ENCODE measurements at regions not wholly inside any gene's neighbourhood (a gene's known extent, or its start where the extent isn't known, plus 50 kb on each side); places are given as distances from the start of the nearest gene placed in this dataset.

- DNase-seq, result peak; percentile 52
These were observed 186.3 kb downstream of the EN1 start for GRCh38 chr2:118661179-118661578.

- DNase-seq, result peak; percentile 48
These were observed 188.8 kb downstream of the EN1 start for GRCh38 chr2:118658596-118659198.

GRCh38 chr2:118657466-118657865, 190.0 kb downstream of the EN1 start:
- no peak for DNase-seq

- DNase-seq, result peak; percentile 81
These were observed 192.5 kb downstream of the EN1 start for GRCh38 chr2:118654945-118655344.

- DNase-seq, result no peak
These were observed 197.1 kb downstream of the EN1 start for GRCh38 chr2:118650327-118650726.

GRCh38 chr2:118645876-118646275, 201.6 kb downstream of the EN1 start:
- DNase-seq, result no peak

GRCh38 chr2:118644190-118644589, 203.3 kb downstream of the EN1 start:
- no peak for DNase-seq

- DNase-seq, result peak; percentile 35
These were observed 204.2 kb downstream of the EN1 start for GRCh38 chr2:118643294-118643693.

- DNase-seq, result peak; percentile 47
These were observed 204.9 kb downstream of the EN1 start for GRCh38 chr2:118642501-118642900.

- peak; percentile 14 for DNase-seq
These were observed 205.7 kb downstream of the EN1 start for GRCh38 chr2:118641711-118642110.

GRCh38 chr2:118639371-118639770, 208.1 kb downstream of the EN1 start:
- DNase-seq, result no peak

GRCh38 chr2:118638453-118638852, 209.0 kb downstream of the EN1 start:
- DNase-seq, result no peak

GRCh38 chr2:118635891-118636290, 211.6 kb downstream of the EN1 start:
- no peak for DNase-seq

- DNase-seq, result no peak
These were observed 212.6 kb downstream of the EN1 start for GRCh38 chr2:118634876-118635275.

- no peak for DNase-seq
These were observed 214.0 kb downstream of the EN1 start for GRCh38 chr2:118633371-118634018.

- DNase-seq, result no peak
These were observed 214.5 kb downstream of the EN1 start for GRCh38 chr2:118632921-118633320.

- DNase-seq, result no peak
These were observed 220.3 kb downstream of the EN1 start for GRCh38 chr2:118627156-118627555.

GRCh38 chr2:118622913-118623312, 224.5 kb downstream of the EN1 start:
- DNase-seq, result no peak

GRCh38 chr2:118622108-118622507, 225.3 kb downstream of the EN1 start:
- DNase-seq, result no peak

- DNase-seq, result no peak
These were observed 229.2 kb downstream of the EN1 start for GRCh38 chr2:118618279-118618678.

GRCh38 chr2:118616432-118616831, 231.0 kb downstream of the EN1 start:
- DNase-seq, result no peak

GRCh38 chr2:118614841-118615271, 232.6 kb downstream of the EN1 start:
- DNase-seq, result peak; percentile 77

GRCh38 chr2:118613737-118614136, 233.7 kb downstream of the EN1 start:
- DNase-seq, result no peak

- DNase-seq, result no peak
These were observed 235.8 kb downstream of the EN1 start for GRCh38 chr2:118611691-118612090.

- no peak for DNase-seq
These were observed 238.3 kb downstream of the EN1 start for GRCh38 chr2:118609138-118609537.

Data from fibroblast of skin of right biceps (primary cell).